ENCODE measurements at regions not wholly inside any gene's neighbourhood (a gene's known extent, or its start where the extent isn't known, plus 50 kb on each side); places are given as distances from the start of the nearest gene placed in this dataset.

- no peak for DNase-seq (ENCODE audit: low read depth)
These were observed 498.9 kb downstream of the ADGRL2 start for GRCh38 chr1:82299656-82300055.

- DNase-seq (ENCODE audit: low read depth), result no peak
These were observed 498.3 kb downstream of the ADGRL2 start for GRCh38 chr1:82299056-82299455.

- DNase-seq (ENCODE audit: low read depth), result no peak
These were observed 496.6 kb downstream of the ADGRL2 start for GRCh38 chr1:82297139-82297896.

- DNase-seq (ENCODE audit: low read depth), result no peak
These were observed 486.8 kb downstream of the ADGRL2 start for GRCh38 chr1:82287556-82287955.

GRCh38 chr1:82284213-82284612, 483.5 kb downstream of the ADGRL2 start:
- DNase-seq (ENCODE audit: low read depth), result no peak

- no peak for DNase-seq (ENCODE audit: low read depth)
These were observed 478.5 kb downstream of the ADGRL2 start for GRCh38 chr1:82279241-82279640.

- DNase-seq (ENCODE audit: low read depth), result no peak
These were observed 473.1 kb downstream of the ADGRL2 start for GRCh38 chr1:82273816-82274215.

GRCh38 chr1:82269431-82269830, 468.7 kb downstream of the ADGRL2 start:
- DNase-seq (ENCODE audit: low read depth), result peak; percentile 60

GRCh38 chr1:82268826-82269225, 468.1 kb downstream of the ADGRL2 start:
- DNase-seq (ENCODE audit: low read depth), result no peak

GRCh38 chr1:82266351-82266750, 465.6 kb downstream of the ADGRL2 start:
- no peak for DNase-seq (ENCODE audit: low read depth)

- no peak for DNase-seq (ENCODE audit: low read depth)
These were observed 464.7 kb downstream of the ADGRL2 start for GRCh38 chr1:82265436-82265835.

GRCh38 chr1:82264802-82265201, 464.1 kb downstream of the ADGRL2 start:
- DNase-seq (ENCODE audit: low read depth), result no peak

GRCh38 chr1:82263396-82263795, 462.7 kb downstream of the ADGRL2 start:
- DNase-seq (ENCODE audit: low read depth), result no peak

GRCh38 chr1:82260666-82261065, 459.9 kb downstream of the ADGRL2 start:
- DNase-seq (ENCODE audit: low read depth), result no peak

- DNase-seq (ENCODE audit: low read depth), result no peak
These were observed 459.3 kb downstream of the ADGRL2 start for GRCh38 chr1:82260051-82260450.

- DNase-seq (ENCODE audit: low read depth), result no peak
These were observed 458.2 kb downstream of the ADGRL2 start for GRCh38 chr1:82258887-82259286.

- no peak for DNase-seq (ENCODE audit: low read depth)
These were observed 445.3 kb downstream of the ADGRL2 start for GRCh38 chr1:82246050-82246449.

- no peak for DNase-seq (ENCODE audit: low read depth)
These were observed 444.7 kb downstream of the ADGRL2 start for GRCh38 chr1:82245345-82246014.

GRCh38 chr1:82240571-82240970, 439.8 kb downstream of the ADGRL2 start:
- no peak for DNase-seq (ENCODE audit: low read depth)

GRCh38 chr1:82230667-82231066, 429.9 kb downstream of the ADGRL2 start:
- no peak for DNase-seq (ENCODE audit: low read depth)

GRCh38 chr1:82227306-82228095, 426.8 kb downstream of the ADGRL2 start:
- no peak for DNase-seq (ENCODE audit: low read depth)

- no peak for DNase-seq (ENCODE audit: low read depth)
These were observed 425.4 kb downstream of the ADGRL2 start for GRCh38 chr1:82226186-82226505.
